ENCODE measurements at regions not wholly inside any gene's neighbourhood (a gene's known extent, or its start where the extent isn't known, plus 50 kb on each side); places are given as distances from the start of the nearest gene placed in this dataset.

DNA sequence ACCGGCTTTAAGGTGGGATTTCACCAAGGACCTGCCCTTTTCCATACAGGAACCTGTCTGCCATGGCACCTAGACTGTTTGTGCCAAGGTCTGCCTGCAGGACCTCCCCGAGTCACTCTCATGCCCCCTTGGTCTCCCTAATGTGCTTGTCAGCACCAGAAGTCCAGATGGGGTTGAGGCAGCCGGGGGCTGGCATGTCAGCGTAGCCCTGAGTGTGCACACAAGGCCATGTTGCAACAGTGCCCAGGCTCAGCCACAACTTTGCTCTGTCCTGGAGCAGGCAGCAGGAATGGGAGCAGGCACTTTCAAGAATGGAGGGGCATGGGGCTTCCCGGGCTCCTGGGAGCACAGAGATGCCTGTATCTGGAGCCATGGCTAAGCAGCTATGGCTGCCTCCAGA is 621.5 kb downstream of the CDH9 start:
- TF ChIP-seq, protein P1, sequence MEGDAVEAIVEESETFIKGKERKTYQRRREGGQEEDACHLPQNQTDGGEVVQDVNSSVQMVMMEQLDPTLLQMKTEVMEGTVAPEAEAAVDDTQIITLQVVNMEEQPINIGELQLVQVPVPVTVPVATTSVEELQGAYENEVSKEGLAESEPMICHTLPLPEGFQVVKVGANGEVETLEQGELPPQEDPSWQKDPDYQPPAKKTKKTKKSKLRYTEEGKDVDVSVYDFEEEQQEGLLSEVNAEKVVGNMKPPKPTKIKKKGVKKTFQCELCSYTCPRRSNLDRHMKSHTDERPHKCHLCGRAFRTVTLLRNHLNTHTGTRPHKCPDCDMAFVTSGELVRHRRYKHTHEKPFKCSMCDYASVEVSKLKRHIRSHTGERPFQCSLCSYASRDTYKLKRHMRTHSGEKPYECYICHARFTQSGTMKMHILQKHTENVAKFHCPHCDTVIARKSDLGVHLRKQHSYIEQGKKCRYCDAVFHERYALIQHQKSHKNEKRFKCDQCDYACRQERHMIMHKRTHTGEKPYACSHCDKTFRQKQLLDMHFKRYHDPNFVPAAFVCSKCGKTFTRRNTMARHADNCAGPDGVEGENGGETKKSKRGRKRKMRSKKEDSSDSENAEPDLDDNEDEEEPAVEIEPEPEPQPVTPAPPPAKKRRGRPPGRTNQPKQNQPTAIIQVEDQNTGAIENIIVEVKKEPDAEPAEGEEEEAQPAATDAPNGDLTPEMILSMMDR (conservative IDR thresholded peaks at IDR 0.05) = no peak
- Mint-ChIP-seq H3K4me3 (no peak overlapping the region), H3K27me3 (ENCODE audit: low read depth) (no peaks in the 10 kb centered on the region), H3K4me1 (no peaks in the 10 kb centered on the region), H3K36me3 (ENCODE audit: insufficient read depth in 1 of 3, low read depth in 3 of 3) (no peaks in the 10 kb centered on the region), H3K9me3 (0 out of 5 replicates have a peak, but pooled peaks cover 2 to 4% of the 10 kb centered on the region in 2 experiments), H3K27ac (no peak overlapping the region)
- no peak overlapping the region for H3K4ac ChIP-seq (ENCODE audit: low read depth, low read length)
- H3K79me1 ChIP-seq (ENCODE audit: insufficient read depth, low read depth, low read length, poor library complexity, severe bottlenecking) = no peaks in the 10 kb centered on the region
- H4K20me1 ChIP-seq (ENCODE audit: control insufficient read depth, insufficient read depth, insufficient read length) = no peaks in the 10 kb centered on the region
- no peak overlapping the region for H4K5ac ChIP-seq (ENCODE audit: insufficient read length, low read depth, low read length)
- no peaks in the 10 kb centered on the region for H3K4me1 ChIP-seq (ENCODE audit: insufficient read depth, low read length)
- H2BK20ac ChIP-seq (ENCODE audit: low read depth, low read length, poor library complexity, severe bottlenecking) = no peak overlapping the region
- no peak overlapping the region for H4K91ac ChIP-seq (ENCODE audit: insufficient read length, low read depth, low read length)
- no peaks in the 10 kb centered on the region for H3K79me2 ChIP-seq (ENCODE audit: insufficient read depth, low read length)
- no peaks in the 10 kb centered on the region for H3K9me3 ChIP-seq (ENCODE audit: control insufficient read depth, low read depth, low read length)
- no peak overlapping the region for H3K18ac ChIP-seq (ENCODE audit: insufficient read length, low read depth, low read length)
- no peak overlapping the region for H3K9ac ChIP-seq (ENCODE audit: extremely low read depth, insufficient read length, low read length)
- no peaks in the 10 kb centered on the region; the same call in 1 of the 2 replicates for H3K27me3 ChIP-seq (ENCODE audit: insufficient read depth, low read length)
- no peak overlapping the region for H3K4me2 ChIP-seq (ENCODE audit: insufficient read depth, insufficient read length, low read length)
- H4K8ac ChIP-seq (replicated peaks; ENCODE audit: insufficient read length, low read depth, low read length) = no peak overlapping the region
- H2BK120ac ChIP-seq (ENCODE audit: low read depth, low read length, poor library complexity, severe bottlenecking) = no peak overlapping the region
- no peak overlapping the region for H2AFZ ChIP-seq (ENCODE audit: low read length)
- H3K14ac ChIP-seq (ENCODE audit: insufficient read depth, low read length) = no peak overlapping the region
- WGBS (ENCODE audit: extremely low coverage, insufficient read length, low lambda C conversion rate) = no CpG with 5 or more reads among the region's 5 CpGs
- no peak overlapping the region for H3K23ac ChIP-seq (ENCODE audit: insufficient read length, low read depth, low read length)
- no peaks in the 10 kb centered on the region for H3K23me2 ChIP-seq (ENCODE audit: insufficient read length, low read depth, low read length, poor library complexity, severe bottlenecking)
- H2BK15ac ChIP-seq (ENCODE audit: low read depth, low read length) = no peak overlapping the region
- no peak overlapping the region for H3T11ph ChIP-seq (ENCODE audit: low read length)
- no peak for DNase-seq
- no peak overlapping the region for H2BK5ac ChIP-seq (ENCODE audit: insufficient read length, low read length)
- H2AK5ac ChIP-seq (ENCODE audit: insufficient read length, low read length) = no peak overlapping the region
- H3K27ac ChIP-seq (ENCODE audit: insufficient read length, low read depth, low read length) = no peak overlapping the region
- no peak overlapping the region for H3K56ac ChIP-seq (ENCODE audit: insufficient read length, low read depth, low read length)
- no peak overlapping the region for H2BK12ac ChIP-seq (ENCODE audit: insufficient read length, low read depth, low read length)
